Mesothelial cell of epicardium (in vitro differentiated cells): ENCODE measurements at regions not wholly inside any gene's neighbourhood (a gene's known extent, or its start where the extent isn't known, plus 50 kb on each side); places are given as distances from the start of the nearest gene placed in this dataset.
A peak's percentile ranks its signal among the peaks of the same experiment; 100 is the strongest.
"Not testable (repeated sequence)": the region's sequence is repeated elsewhere in the genome, so short reads cannot be mapped to it uniquely, and the experiment has no call there.

ENCODE experiments used
- DNase-seq, 2 experiments: peaks; one replicate each; pipeline ENCODE4 v3.0.0; 2021; ENCODE audit warnings: low spot score in 2 of 2; ENCODE audit not compliant: unreplicated experiment in 2 of 2
- H3K27ac Mint-ChIP-seq: 2 replicates; pipeline ENCODE4 v1.8.0; 2021; ENCODE audit warnings: mixed read lengths
- H3K27me3 Mint-ChIP-seq: 2 replicates; pipeline ENCODE4 v1.8.0; 2021; ENCODE audit warnings: low read depth, mixed read lengths
- H3K36me3 Mint-ChIP-seq: 2 replicates; pipeline ENCODE4 v1.8.0; 2021; ENCODE audit warnings: mixed read lengths
- H3K4me1 Mint-ChIP-seq: 2 replicates; pipeline ENCODE4 v1.8.0; 2021; ENCODE audit warnings: mixed read lengths
- H3K4me3 Mint-ChIP-seq: 2 replicates; pipeline ENCODE4 v1.8.0; 2021; ENCODE audit warnings: mild to moderate bottlenecking, moderate library complexity, mixed read lengths
- H3K9me3 Mint-ChIP-seq: 2 replicates; pipeline ENCODE4 v1.8.0; 2021; ENCODE audit warnings: mixed read lengths
- TF ChIP-seq, protein P1 (sequence below): fragments of 200-600 bp; sonication (generic); IDR thresholded peaks from one replicate; pipeline ENCODE4 v1.5.0; 2021; ENCODE audit warnings: antibody characterized with exemption; ENCODE audit not compliant: unreplicated experiment

DNA sequence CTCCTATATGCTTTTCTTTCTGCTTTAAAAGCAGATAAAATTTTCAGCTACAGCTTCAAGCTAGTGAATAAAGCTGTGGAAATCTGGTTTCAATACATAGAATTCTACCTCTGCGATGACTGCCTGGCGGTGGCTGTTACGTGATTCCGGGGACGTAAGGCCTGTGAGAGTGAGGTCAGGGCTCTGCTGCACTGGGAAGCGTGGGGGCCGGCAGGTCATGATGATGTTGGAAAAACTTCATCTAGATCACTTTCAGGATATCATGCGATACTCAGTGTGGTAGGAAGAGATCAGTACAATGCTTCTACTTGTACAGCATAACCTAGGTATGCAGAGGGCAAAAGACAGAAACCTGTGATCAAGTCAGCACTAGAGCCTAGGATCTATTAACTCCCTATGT lies 546.8 kb upstream of the B3GAT1 start:
- TF ChIP-seq, protein P1, sequence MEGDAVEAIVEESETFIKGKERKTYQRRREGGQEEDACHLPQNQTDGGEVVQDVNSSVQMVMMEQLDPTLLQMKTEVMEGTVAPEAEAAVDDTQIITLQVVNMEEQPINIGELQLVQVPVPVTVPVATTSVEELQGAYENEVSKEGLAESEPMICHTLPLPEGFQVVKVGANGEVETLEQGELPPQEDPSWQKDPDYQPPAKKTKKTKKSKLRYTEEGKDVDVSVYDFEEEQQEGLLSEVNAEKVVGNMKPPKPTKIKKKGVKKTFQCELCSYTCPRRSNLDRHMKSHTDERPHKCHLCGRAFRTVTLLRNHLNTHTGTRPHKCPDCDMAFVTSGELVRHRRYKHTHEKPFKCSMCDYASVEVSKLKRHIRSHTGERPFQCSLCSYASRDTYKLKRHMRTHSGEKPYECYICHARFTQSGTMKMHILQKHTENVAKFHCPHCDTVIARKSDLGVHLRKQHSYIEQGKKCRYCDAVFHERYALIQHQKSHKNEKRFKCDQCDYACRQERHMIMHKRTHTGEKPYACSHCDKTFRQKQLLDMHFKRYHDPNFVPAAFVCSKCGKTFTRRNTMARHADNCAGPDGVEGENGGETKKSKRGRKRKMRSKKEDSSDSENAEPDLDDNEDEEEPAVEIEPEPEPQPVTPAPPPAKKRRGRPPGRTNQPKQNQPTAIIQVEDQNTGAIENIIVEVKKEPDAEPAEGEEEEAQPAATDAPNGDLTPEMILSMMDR: no peak
- no peak overlapping the region for H3K4me3 Mint-ChIP-seq
- no peaks in the 10 kb centered on the region for H3K9me3 Mint-ChIP-seq
- DNase-seq: peak in 1 of 2 experiments; percentile 36
- no peaks in the 10 kb centered on the region for H3K36me3 Mint-ChIP-seq
- peaks cover 19% of the 10 kb centered on the region for H3K4me1 Mint-ChIP-seq
- H3K27ac Mint-ChIP-seq: peak overlapping the region; percentile 84
- no peaks in the 10 kb centered on the region for H3K27me3 Mint-ChIP-seq

DNA sequence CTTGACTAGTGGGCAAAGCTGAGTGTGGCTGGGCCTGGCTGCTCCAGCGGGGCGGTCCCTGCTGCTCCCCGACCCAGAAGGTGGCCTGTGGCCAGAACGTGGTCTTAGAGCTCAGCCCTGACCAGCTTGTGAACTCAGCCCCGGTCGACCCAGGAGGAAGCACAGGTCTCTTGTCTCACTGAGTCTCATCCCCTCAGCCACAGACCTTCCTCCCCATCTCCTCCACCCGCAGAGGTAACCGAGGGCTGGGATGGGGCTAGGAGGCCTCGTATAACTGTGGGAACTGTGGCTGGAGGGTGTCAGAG lies 546.2 kb upstream of the B3GAT1 start:
- Mint-ChIP-seq H3K4me1 (peaks cover 19% of the 10 kb centered on the region), H3K36me3 (no peaks in the 10 kb centered on the region), H3K4me3 (no peak overlapping the region), H3K27ac (no peak overlapping the region), H3K9me3 (no peaks in the 10 kb centered on the region), H3K27me3 (no peaks in the 10 kb centered on the region)
- peak in 1 of 2 experiments; percentile 34 for DNase-seq
- TF ChIP-seq, protein P1: no peak

DNA sequence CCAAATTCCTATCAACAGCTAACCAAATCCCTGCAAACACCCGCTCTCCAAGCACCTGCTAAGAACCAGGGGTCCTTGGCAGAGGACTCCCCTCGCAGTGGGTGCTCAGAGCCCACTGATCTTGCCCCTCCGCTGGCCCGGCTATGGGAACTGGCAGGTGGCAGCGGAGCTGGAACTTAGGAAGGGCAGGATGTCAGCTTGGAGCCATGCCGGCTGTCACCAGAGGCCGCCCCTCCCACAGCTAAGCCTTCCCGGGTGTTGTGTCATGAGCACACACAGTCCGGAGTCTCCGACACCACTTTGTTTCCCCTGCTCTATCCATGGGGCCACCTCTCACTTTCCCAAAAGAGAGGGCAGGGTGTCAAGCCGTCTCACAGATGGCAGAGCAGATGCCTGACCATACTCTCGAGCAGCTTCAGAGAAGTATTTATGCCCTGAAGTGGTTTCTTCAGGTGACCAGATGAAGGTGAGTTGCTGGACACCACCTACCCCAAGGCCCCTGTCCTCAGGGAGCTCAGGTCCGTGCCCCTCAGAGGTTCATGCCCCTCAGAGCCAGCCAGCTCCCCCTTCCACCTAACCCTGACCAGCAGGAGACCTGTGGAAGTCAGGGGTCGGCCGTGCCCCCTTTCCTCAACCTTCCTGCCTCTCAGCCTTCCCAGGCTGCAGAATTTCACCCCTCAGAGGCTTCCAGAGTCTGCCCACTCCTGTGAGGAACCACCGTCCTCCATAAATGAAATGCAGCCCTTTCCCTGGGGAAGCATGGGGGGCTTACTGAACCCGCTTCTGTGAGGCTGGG lies 545.7 kb upstream of the B3GAT1 start:
- H3K4me3 Mint-ChIP-seq: no peak overlapping the region

DNA sequence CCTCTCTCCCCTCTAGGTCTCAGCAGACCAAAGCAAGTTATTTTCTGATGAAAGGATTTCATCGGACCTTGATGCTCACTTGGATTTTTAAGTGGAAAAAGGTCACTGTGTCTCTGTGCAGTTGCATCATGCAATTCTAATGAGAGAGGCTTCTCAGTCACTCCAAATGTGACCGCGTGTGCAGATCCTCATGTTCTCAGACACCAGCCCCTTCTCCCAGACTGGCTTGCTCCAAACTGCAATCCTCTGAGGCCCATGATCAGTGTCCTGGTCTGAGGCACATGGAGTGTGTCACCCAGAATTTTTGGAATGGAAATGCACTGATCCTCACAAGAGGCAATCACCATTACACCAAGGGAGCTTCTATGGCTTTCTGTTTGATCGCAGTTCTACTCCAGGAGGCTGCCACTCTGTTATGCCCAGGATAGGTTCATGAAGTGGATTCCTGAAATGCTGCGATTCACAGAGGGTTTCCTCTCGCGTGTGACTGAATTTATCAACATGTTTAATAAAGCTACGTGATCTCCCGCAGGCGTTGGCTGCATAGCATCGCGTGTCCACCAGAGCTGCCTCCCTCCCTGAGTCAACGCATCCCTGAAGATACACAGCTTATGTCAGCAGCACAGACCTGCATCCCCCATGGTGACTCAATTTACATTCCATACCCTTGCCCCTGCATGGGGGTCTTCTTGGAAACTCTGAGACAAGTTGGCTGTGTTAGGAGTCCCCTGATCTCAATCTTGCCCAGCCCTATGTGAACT lies 544.6 kb upstream of the B3GAT1 start:
- Mint-ChIP-seq H3K4me3 (no peak overlapping the region), H3K4me1 (peaks cover 21% of the 10 kb centered on the region), H3K27me3 (no peaks in the 10 kb centered on the region), H3K27ac (no peak overlapping the region), H3K36me3 (no peaks in the 10 kb centered on the region), H3K9me3 (no peaks in the 10 kb centered on the region)
- no peak for DNase-seq
- TF ChIP-seq, protein P1: no peak

More for the DNA sequence above, 545.7 kb upstream of the B3GAT1 start:
- Mint-ChIP-seq H3K27me3 (no peaks in the 10 kb centered on the region), H3K36me3 (no peaks in the 10 kb centered on the region), H3K9me3 (no peaks in the 10 kb centered on the region), H3K4me1 (peaks cover 19% of the 10 kb centered on the region), H3K27ac (no peak overlapping the region)
- peak in 1 of 2 experiments; percentile 14 for DNase-seq
- TF ChIP-seq, protein P1: no peak

DNA sequence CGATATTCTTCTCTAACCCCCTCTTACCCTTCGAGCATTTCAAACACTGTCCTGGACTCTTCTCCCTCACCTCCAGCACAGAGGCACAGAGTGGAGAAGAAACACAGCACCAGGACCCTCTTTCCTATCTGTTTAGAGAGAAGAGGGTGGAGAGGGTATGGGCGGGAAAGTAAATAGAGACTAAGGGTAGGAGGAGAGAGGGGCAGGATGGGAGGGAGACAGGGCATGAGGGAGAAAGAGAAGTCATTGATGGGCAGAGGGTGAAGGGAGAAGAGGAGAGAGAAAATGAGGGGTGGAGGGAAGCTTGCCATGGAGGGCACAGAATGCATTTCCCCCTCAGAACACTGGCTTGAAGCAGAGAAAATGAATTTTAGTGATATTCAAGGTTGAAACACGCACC lies 543.9 kb upstream of the B3GAT1 start:
- not testable (repeated sequence) for H3K27me3 Mint-ChIP-seq, H3K36me3 Mint-ChIP-seq, H3K9me3 Mint-ChIP-seq, H3K4me3 Mint-ChIP-seq, DNase-seq, H3K27ac Mint-ChIP-seq
- peaks cover 25% of the 10 kb centered on the region for H3K4me1 Mint-ChIP-seq

DNA sequence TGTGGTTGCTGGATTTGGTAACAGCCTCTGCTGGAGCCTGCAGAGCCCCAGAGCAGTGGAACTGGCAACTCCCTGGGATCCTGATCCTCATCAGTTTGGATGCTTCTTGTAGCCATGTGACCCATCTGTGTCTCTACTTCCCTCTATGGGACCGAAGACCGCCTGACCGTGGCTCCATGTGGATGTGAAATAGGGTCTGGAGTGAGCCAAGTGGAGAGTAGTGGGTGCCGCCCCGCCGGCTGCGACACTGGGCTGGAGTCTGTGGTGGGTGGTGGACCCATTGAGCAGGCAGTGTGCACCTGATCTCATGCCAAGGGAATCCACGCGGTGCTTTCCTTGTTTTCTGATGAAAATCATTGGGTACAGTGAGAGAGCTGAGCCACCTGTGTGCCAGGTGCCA lies 543.2 kb upstream of the B3GAT1 start:
- no peaks in the 10 kb centered on the region for H3K9me3 Mint-ChIP-seq
- no peak for DNase-seq
- H3K4me3 Mint-ChIP-seq: no peak overlapping the region
- TF ChIP-seq, protein P1: no peak
- no peaks in the 10 kb centered on the region for H3K27me3 Mint-ChIP-seq
- H3K27ac Mint-ChIP-seq: no peak overlapping the region
- no peaks in the 10 kb centered on the region for H3K36me3 Mint-ChIP-seq
- H3K4me1 Mint-ChIP-seq: peaks cover 25% of the 10 kb centered on the region

DNA sequence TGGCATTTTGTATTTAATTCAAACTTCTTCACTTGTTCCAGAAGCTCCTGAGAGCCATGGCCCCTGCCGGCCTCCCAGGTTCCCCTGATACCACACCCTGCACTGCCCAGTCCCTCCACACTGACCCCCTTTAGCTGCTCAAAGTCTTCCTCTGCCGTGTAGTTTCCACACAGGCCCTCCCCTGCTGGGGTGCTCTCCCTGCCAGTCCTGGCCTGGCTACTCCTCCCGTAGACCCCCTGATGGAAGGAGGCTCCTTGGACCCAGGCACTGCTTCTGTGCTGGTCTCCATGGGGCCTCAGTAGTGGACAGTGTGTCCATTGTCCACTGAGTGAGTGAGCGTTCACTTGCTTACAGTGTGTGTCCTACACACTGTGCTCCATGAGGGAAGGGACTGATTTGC lies 542.4 kb upstream of the B3GAT1 start:
- DNase-seq: peak in 1 of 2 experiments; percentile 7
- H3K27me3 Mint-ChIP-seq, H3K27ac Mint-ChIP-seq, H3K36me3 Mint-ChIP-seq, H3K9me3 Mint-ChIP-seq, H3K4me3 Mint-ChIP-seq: not testable (repeated sequence)
- peaks cover 28% of the 10 kb centered on the region for H3K4me1 Mint-ChIP-seq

DNA sequence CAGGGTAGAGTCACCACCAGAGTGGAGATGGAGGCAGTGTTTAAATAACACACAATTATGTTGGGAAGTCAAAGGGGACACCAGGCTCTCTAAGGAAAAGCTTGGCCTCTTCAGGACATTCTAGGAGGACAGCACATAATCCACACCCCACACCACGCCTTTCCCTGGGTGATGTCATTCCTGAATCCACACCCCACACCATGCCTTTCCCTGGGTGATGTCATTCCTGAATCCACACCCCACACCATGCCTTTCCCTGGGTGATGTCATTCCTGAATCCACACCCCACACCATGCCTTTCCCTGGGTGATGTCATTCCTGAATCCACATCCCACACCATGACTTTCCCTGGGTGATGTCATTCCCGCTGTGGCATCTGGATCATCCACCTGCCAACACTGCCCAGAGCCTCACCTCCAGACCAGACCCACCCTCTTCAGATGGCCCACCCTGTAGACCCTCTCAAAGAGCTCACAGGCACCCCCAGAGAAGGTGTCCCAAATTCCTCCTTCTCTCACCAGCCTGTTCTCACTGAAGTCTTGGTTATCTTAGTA lies 541.5 kb upstream of the B3GAT1 start:
- not testable (repeated sequence) for H3K4me3 Mint-ChIP-seq, H3K36me3 Mint-ChIP-seq, H3K9me3 Mint-ChIP-seq, H3K27ac Mint-ChIP-seq, H3K27me3 Mint-ChIP-seq, DNase-seq
- H3K4me1 Mint-ChIP-seq: peaks cover 20% of the 10 kb centered on the region
